ENCODE measurements at regions not wholly inside any gene's neighbourhood (a gene's known extent, or its start where the extent isn't known, plus 50 kb on each side); places are given as distances from the start of the nearest gene placed in this dataset.
A peak's percentile ranks its signal among the peaks of the same experiment; 100 is the strongest.

GRCh38 chr6:118761645-118762044, 110.3 kb upstream of the CEP85L start:
- DNase-seq, result no peak

- DNase-seq, result no peak
Observed at GRCh38 chr6:118758946-118759345, 107.6 kb upstream of the CEP85L start.

GRCh38 chr6:118755941-118756646, 104.7 kb upstream of the CEP85L start:
- no peak for DNase-seq

GRCh38 chr6:118752803-118753202, 101.4 kb upstream of the CEP85L start:
- no peak for DNase-seq

GRCh38 chr6:118751072-118751471, 99.7 kb upstream of the CEP85L start:
- DNase-seq, result no peak

- DNase-seq, result no peak
Observed at GRCh38 chr6:118750143-118750542, 98.8 kb upstream of the CEP85L start.

GRCh38 chr6:118748311-118749062, 97.1 kb upstream of the CEP85L start:
- peak; percentile 48 for DNase-seq

GRCh38 chr6:118746825-118747174, 95.4 kb upstream of the CEP85L start:
- no peak for DNase-seq

- DNase-seq, result peak; percentile 23
Observed at GRCh38 chr6:118746145-118746824, 94.9 kb upstream of the CEP85L start.

GRCh38 chr6:118745156-118745555, 93.8 kb upstream of the CEP85L start:
- DNase-seq, result no peak

- no peak for DNase-seq
Observed at GRCh38 chr6:118744261-118744941, 93.0 kb upstream of the CEP85L start.

GRCh38 chr6:118743746-118744145, 92.4 kb upstream of the CEP85L start:
- peak; percentile 88 for DNase-seq

- peak; percentile 5 for DNase-seq
Observed at GRCh38 chr6:118740372-118740771, 89.0 kb upstream of the CEP85L start.

GRCh38 chr6:118739696-118740353, 88.4 kb upstream of the CEP85L start:
- peak; percentile 5 for DNase-seq

- DNase-seq, result no peak
Observed at GRCh38 chr6:118736440-118736839, 85.0 kb upstream of the CEP85L start.

GRCh38 chr6:118735320-118735719, 83.9 kb upstream of the CEP85L start:
- DNase-seq, result no peak

- no peak for DNase-seq
Observed at GRCh38 chr6:118725944-118726343, 74.6 kb upstream of the CEP85L start.

GRCh38 chr6:118724211-118724610, 72.8 kb upstream of the CEP85L start:
- no peak for DNase-seq

GRCh38 chr6:118722829-118723813, 71.7 kb upstream of the CEP85L start:
- no peak for DNase-seq

GRCh38 chr6:118720125-118720473, 68.7 kb upstream of the CEP85L start:
- DNase-seq, result no peak

Data from skin of body (tissue), 1 donor.